ENCODE measurements at regions not wholly inside any gene's neighbourhood (a gene's known extent, or its start where the extent isn't known, plus 50 kb on each side); places are given as distances from the start of the nearest gene placed in this dataset.
"Not testable (repeated sequence)": the region's sequence is repeated elsewhere in the genome, so short reads cannot be mapped to it uniquely, and the experiment has no call there.

DNA sequence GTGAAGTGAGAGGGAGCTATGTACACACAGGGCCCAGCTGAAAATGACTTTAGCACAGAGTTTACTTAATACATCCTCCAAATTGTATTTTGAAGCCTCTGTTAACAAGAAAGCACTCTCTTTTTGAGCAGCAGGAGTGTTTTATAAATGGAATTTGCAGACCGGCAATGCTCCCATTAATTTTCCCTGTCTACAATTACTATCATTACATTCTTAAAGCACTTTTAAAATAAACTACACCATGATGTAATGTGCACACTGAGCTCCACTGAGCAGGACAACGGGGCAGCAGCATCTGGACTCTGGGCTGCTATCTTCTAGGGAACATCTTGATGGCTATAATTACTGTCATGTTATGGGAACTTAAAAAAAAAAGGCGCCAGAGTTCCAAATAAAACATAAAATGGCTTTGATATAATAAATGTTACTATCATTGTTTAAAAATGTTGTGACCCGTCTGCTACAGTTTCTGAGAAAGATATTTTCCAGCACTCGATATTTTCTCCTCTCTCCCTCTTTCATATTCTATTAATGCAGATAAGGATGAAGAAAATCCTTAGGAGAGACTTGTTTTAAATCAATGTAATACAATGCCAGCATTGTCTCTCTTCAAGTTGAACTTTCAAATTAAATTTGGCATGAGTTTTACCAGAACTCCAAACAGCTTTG, 150.9 kb downstream of the HLX start:
- DNase-seq: no peak

GRCh38 chr1:221030990-221031389, 151.7 kb downstream of the HLX start:
- no peak for DNase-seq

- no peak for DNase-seq
These were observed 152.4 kb downstream of the HLX start for GRCh38 chr1:221031458-221032203.

- no peak for DNase-seq
These were observed 153.0 kb downstream of the HLX start for GRCh38 chr1:221032204-221032585.

DNA sequence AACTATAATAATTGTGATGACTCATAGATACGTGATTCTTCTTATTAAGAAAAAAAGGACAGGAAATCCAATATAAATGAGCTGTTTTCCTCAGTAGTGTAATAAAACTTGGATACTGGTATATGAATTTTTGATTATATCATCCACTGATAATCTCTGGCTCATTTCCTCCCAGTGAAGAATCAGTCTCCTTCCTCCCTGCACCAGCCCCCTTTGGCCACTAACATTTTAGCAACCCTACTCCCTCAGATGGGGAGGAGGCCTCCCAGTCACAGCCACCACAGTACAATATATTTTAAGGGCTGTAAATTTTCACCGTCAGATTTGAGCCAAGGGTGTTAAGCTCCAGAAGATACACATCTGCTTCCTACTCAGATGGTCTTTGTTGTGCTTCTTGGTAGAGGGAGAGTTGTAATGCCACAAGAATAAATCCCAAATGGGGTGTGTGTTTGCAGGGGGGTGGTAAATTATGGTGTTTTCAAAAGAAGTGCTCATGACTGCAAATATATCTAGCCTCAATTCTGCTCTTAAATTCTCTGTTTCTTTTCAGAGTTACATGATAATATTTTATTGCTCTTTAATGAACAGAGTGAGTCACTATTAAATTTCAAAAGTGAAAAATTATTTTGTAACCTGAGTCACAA, 153.5 kb downstream of the HLX start:
- no peak for DNase-seq

DNA sequence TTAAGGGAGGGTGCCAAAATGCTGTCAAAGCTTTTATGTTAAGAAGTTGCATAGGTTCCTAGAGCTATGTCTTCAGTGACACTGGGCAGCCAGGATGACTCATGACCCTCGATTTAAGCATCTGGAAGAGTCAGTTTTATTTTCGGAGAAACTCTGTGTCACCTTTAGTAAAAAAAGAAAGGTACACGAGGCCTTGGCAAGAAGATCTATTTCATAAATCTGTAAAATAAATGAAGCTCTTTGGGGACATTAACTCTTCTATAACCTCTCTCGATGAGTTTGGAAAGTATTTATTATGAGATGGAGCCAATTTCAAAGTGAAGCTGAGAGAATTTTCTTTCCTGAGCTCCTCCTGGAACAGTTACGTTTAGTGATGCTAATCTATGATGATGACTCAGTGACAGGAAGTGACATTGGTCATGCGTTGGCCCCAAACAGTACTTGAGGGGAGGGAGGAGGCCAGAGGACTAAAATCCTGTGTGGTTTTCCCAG, 156.5 kb downstream of the HLX start:
- no peak for DNase-seq

- DNase-seq: no peak
These were observed 160.4 kb downstream of the HLX start for GRCh38 chr1:221039616-221040015.

GRCh38 chr1:221040101-221040500, 160.9 kb downstream of the HLX start:
- no peak for DNase-seq

- no peak for DNase-seq
These were observed 161.5 kb downstream of the HLX start for GRCh38 chr1:221040691-221041285.

DNA sequence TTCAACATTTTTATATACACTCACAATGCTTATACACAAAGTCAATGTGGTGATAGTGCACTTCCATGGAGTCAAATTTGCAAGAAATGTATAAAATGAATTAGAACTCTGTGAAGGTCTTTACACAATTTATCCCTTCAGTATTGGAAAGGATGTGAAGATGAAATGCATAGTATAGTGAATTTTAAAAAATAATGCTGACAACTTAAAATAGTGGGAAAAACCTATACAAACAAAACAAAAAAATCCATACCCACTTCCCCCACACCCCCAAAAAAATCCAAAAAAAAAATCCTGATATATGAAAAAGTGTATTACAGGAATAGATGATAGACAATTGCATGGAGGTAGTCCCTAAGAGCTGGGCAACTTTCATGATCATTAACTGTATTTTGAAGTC, 165.3 kb downstream of the HLX start:
- DNase-seq: no peak

GRCh38 chr1:221045151-221045550, 165.9 kb downstream of the HLX start:
- no peak for DNase-seq

- DNase-seq: no peak
These were observed 166.9 kb downstream of the HLX start for GRCh38 chr1:221045842-221046831.

- not testable (repeated sequence) for DNase-seq
These were observed 172.1 kb downstream of the HLX start for GRCh38 chr1:221051391-221051790.

- no peak for DNase-seq
These were observed 174.6 kb downstream of the HLX start for GRCh38 chr1:221053889-221054288.

GRCh38 chr1:221059506-221059905, 180.3 kb downstream of the HLX start:
- no peak for DNase-seq

DNA sequence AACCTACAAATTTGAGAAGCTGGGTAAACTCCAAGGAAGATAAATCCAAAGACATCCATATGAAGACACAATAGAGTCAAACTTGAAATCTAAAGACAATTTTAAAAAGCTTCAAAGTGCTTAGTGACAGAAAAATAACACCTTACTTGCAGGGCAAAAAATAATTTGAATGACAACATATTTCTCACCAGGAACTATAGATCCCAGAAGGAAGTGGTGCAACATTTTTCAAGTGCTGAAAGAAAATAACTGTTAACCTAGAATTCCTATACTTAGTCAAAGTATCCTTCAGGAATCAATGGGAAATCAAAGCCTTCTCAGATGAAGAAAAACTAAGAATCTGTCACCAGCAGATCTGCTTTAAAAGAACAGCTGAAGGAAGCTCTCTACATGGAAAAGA, 184.4 kb downstream of the HLX start:
- no peak for DNase-seq

DNA sequence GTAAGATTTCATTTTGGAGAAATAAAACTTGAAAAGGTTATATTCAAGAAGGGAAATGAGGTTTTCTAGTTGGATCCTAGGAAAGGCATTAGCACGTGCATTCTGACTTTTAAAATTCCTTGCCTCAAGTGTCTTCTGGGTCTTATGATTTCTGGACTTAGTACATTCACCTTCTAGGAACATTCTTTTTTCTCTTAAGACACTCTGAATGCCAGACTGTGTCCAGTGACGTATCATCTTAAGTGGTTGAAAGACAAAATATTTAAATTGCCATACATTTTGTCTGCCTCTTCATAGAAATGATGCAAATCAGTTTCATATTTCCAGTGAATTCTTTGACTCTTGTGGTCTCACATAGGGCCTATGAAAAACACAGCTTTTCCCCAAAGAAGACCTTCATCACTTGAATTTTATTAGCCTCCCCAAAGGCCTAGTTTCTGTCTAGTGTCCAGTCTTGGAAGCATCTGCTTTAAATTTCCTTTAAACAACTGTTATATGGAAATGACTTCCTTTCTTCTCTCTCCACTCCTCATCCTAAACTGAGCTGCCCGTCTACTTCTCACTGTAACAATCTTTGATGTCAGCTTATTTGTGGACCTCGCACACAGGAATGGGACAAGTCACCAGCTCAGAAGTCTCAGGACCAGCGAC, 187.2 kb downstream of the HLX start:
- no peak for DNase-seq

DNA sequence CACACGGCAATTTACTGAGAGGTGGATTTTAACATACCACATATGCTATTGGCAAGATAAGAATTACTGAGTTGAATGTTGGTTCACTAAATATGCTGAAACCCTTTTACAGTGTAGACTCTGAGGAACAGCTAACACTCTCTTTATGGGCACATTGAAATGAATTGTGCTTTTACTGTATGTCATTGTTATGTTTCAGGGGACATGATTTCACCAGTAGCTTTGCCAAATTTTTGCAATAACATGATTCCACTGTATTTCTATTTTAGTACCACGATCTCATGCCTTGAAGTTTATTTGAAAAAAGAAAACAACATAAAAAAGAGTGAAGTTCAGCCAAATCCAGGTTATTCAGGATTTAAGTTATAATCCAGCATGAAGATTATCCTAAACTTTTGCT, 188.5 kb downstream of the HLX start:
- DNase-seq: no peak

DNA sequence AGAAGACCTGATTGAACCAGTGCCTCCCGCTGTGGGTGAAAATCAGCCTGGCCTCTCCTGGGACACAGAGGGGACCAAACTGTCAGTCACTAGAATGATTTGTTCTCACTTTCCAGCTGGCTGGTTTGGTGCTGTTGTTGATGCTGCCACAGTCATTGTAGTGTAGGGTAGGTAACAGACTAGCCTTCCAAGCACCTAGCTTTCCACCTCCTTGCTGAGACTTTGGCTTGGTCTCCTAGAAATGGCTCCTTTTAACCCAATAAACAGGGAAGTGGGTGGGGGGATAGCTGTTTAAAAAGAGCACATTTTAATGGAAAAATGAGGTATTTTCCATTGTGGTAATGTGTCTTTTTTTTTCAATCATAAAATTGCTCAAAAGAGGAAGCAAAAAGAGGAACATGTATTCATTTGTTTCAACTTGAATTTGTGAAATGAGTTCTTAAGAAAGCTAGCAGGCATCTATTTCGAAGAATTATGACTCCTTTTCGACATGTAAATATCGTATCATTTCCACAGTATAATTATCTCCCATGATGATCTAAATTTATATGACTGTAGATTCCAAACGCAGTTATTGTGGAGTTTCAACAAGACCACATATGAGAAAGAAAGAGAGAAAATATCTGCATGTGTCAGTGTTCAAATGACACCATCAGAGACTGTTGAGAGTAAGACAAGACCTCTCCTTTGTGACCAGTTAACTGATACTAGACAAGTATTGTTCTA, 190.1 kb downstream of the HLX start:
- peak in 1 of 2 donors; percentile 0 for DNase-seq

DNA sequence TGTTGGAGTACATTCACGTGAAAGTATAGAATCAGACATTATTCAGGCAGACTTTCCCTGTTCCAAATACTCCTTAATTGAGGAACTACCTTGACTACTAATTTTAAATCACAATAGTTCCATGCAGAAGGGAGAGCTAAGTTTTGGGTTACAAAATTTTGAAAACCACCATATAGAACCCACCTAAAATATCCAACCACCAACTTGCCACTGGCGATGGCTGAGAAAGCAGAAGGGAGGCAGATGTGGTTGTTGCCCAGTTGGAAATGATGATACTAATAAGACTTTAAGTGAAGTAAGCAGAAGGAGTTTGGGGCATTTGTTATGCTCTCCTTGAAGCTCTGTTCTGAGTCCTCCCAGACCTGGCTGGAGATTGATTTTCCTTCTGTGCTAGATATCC, 190.7 kb downstream of the HLX start:
- DNase-seq: no peak

- no peak for DNase-seq
These were observed 192.5 kb downstream of the HLX start for GRCh38 chr1:221071777-221072176.

Data from stimulated activated CD4-positive, alpha-beta T cell treated with anti-CD3 and anti-CD28 coated beads, Interleukin-2, amount 100 ng/mL, for 48 hours (primary cell).